Progenitor cell of endocrine pancreas (in vitro differentiated cells): ENCODE measurements at regions not wholly inside any gene's neighbourhood (a gene's known extent, or its start where the extent isn't known, plus 50 kb on each side); places are given as distances from the start of the nearest gene placed in this dataset.

ENCODE experiments used
- DNase-seq: peaks from one replicate; pipeline ENCODE4 v3.0.0; 2021; ENCODE audit warnings: low spot score; ENCODE audit not compliant: unreplicated experiment
- H3K27ac Mint-ChIP-seq: 2 replicates; pipeline ENCODE4 v1.8.0; 2021; ENCODE audit warnings: mild to moderate bottlenecking, moderate library complexity, mixed read lengths
- H3K27me3 Mint-ChIP-seq: 2 replicates; pipeline ENCODE4 v1.8.0; 2021; ENCODE audit warnings: mixed read lengths
- H3K36me3 Mint-ChIP-seq: 2 replicates; pipeline ENCODE4 v1.8.0; 2022; ENCODE audit warnings: mixed read lengths; ENCODE audit not compliant: insufficient read depth
- H3K4me1 Mint-ChIP-seq: 2 replicates; pipeline ENCODE4 v1.8.0; 2021; ENCODE audit warnings: low read depth, mixed read lengths
- H3K4me3 Mint-ChIP-seq: 2 replicates; pipeline ENCODE4 v1.8.0; 2021; ENCODE audit warnings: low read depth, mild to moderate bottlenecking, moderate library complexity, mixed read lengths
- H3K9me3 Mint-ChIP-seq: 2 replicates; pipeline ENCODE4 v1.8.0; 2021; ENCODE audit warnings: low read depth, mixed read lengths
- TF ChIP-seq, protein P1 (sequence below): fragments of 200-600 bp; sonication (generic); IDR thresholded peaks from one replicate; pipeline ENCODE4 v1.5.0; 2021; ENCODE audit warnings: antibody characterized with exemption, mild to moderate bottlenecking; ENCODE audit not compliant: unreplicated experiment

DNA sequence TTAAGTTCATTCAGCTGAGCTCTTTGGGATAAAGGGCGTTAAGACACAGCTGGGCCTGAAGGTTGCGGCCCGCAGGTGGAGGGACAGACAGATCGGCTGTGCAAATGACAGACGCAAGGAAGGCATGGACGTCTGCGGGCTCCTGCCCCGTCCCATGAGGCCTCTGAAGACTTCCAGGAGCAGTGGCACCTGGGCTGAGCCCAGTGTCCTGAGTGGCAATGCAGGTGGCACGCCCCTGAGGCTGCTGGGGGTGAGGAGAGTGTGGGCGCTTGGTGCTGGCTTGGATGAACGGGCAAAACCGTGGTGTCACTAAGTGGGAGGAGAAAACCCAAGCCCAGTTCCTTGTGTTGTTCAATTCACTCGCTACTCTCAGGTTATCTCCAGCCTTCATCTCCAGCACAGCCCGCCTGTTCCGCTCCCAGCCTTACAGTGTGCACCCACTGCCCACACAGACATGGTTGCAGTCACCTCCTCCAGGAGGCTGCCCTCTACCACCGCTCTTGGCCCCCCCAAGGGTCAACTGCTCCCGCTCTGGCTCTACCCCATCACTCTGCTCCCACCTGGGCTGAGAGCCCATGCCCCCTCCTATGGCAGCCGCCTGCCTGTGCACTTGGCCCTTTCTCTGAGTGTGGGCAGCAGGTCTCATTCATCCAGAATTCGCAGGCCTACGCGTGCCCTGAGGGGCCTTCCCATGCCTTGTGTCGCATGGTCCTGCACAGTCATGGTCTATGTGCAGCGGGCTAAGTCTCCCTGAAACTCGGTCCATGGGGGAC, 50.3 kb downstream of the PTGR3 start:
- H3K27me3 Mint-ChIP-seq, result peaks cover 36% of the 10 kb centered on the region
- H3K27ac Mint-ChIP-seq, result no peak overlapping the region
- no peak for DNase-seq
- TF ChIP-seq, protein P1, sequence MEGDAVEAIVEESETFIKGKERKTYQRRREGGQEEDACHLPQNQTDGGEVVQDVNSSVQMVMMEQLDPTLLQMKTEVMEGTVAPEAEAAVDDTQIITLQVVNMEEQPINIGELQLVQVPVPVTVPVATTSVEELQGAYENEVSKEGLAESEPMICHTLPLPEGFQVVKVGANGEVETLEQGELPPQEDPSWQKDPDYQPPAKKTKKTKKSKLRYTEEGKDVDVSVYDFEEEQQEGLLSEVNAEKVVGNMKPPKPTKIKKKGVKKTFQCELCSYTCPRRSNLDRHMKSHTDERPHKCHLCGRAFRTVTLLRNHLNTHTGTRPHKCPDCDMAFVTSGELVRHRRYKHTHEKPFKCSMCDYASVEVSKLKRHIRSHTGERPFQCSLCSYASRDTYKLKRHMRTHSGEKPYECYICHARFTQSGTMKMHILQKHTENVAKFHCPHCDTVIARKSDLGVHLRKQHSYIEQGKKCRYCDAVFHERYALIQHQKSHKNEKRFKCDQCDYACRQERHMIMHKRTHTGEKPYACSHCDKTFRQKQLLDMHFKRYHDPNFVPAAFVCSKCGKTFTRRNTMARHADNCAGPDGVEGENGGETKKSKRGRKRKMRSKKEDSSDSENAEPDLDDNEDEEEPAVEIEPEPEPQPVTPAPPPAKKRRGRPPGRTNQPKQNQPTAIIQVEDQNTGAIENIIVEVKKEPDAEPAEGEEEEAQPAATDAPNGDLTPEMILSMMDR, result no peak
- no peak overlapping the region for H3K4me3 Mint-ChIP-seq
- peaks cover 5% of the 10 kb centered on the region for H3K4me1 Mint-ChIP-seq
- no peaks in the 10 kb centered on the region for H3K36me3 Mint-ChIP-seq
- H3K9me3 Mint-ChIP-seq, result peaks cover 9% of the 10 kb centered on the region

DNA sequence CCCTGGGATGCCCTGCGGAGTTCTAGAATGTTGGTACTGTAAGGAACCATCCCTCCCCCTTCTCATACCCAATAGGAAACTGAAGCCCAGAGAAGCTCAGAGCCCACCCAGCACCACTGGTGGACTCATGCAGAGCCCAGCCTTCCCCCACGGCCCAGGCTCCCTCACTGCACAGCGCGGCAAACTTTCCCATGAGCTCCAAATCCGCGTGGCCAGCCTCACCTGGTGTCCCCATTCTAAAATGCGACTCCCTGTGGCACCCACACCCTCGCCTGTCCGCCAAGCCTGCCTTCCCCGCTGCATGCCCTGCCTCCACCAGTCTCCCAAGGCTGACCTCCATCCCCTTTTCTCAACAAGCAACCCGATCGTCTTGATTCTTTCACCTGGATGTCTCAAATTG, 51.1 kb downstream of the PTGR3 start:
- no peak for DNase-seq
- H3K4me1 Mint-ChIP-seq, result peaks cover 3% of the 10 kb centered on the region
- H3K27me3 Mint-ChIP-seq, result peaks cover 36% of the 10 kb centered on the region
- H3K9me3 Mint-ChIP-seq, result peaks cover 13% of the 10 kb centered on the region
- TF ChIP-seq, protein P1, result no peak
- H3K36me3 Mint-ChIP-seq, result no peaks in the 10 kb centered on the region
- H3K27ac Mint-ChIP-seq, result no peak overlapping the region
- no peak overlapping the region for H3K4me3 Mint-ChIP-seq

DNA sequence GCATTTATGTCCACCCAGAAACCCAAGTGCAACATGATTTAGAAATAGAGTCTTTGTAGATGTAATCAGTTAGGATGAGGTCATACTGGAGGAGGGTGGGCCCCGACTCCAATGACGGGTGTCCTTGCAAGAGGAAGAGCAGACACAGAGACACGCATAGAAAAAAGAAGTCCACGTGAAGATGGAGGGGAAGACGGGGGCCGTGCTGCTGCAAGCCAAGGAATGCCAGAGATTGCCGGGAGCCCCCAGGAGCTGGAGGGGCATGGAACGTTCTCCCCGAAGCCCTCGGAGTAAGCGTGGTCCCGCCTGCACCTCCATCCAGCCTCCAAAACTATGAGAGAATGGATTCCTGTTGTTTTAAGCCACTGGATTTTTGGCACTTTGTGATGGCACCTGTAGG, 51.6 kb downstream of the PTGR3 start:
- no peak for DNase-seq
- TF ChIP-seq, protein P1, result no peak
- peaks cover 3% of the 10 kb centered on the region for H3K4me1 Mint-ChIP-seq
- H3K36me3 Mint-ChIP-seq, result no peaks in the 10 kb centered on the region
- no peak overlapping the region for H3K27ac Mint-ChIP-seq
- peaks cover 14% of the 10 kb centered on the region for H3K9me3 Mint-ChIP-seq
- H3K4me3 Mint-ChIP-seq, result no peak overlapping the region
- peaks cover 36% of the 10 kb centered on the region for H3K27me3 Mint-ChIP-seq

DNA sequence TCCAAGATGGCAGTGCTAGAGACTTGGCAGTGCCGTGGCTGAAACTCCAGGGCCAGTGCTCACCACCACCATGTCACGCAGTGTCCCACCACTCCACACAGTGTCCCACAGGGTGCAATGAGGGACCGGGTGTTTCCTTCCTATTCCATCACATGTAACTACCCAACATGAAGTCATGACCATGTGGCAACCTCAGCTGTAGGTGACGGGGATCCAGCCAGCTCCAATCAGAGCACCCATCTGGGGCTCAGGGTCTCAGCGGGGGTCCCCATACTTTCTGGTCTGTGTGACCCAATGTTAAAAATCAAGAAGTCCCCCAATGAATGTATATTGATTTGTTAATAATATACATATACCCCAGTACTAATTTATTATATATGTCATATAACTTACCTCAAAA, 52.1 kb downstream of the PTGR3 start:
- H3K9me3 Mint-ChIP-seq, result peaks cover 20% of the 10 kb centered on the region
- H3K27me3 Mint-ChIP-seq, result peaks cover 33% of the 10 kb centered on the region
- H3K36me3 Mint-ChIP-seq, result no peaks in the 10 kb centered on the region
- peaks cover 3% of the 10 kb centered on the region for H3K4me1 Mint-ChIP-seq
- no peak overlapping the region for H3K4me3 Mint-ChIP-seq
- no peak for DNase-seq
- TF ChIP-seq, protein P1, result no peak
- no peak overlapping the region for H3K27ac Mint-ChIP-seq

DNA sequence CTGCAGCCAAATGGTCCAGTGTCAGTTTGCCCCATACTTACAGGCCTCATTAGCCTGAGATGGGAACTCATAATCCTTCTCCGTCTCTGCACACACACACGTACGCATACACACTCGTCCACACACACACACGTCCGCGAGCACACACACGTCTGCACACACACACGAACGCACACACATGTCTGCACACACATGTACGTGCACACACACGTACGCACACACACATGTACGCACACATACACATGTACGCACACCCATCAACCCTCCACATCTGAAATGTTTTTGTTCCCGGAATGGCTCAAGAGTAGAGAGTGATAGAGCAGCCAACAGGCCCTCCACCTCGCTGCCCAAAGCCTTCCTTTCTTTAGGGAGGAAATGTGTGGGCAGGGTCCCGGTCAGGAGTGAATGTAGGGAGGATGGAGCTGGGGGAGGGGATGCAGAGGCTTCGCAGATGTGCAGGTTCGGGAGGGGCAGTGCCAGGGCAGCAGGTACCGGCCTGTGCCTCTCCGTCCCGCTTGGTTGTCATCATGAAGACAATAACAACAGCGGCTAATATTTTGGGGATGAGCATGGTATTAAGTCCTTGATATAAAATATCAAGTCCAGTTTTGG, 52.7 kb downstream of the PTGR3 start:
- Mint-ChIP-seq H3K36me3 (peaks cover 1% of the 10 kb centered on the region), H3K27ac (no peak overlapping the region), H3K27me3 (peaks cover 29% of the 10 kb centered on the region), H3K4me3 (no peak overlapping the region), H3K9me3 (peaks cover 24% of the 10 kb centered on the region), H3K4me1 (peaks cover 3% of the 10 kb centered on the region)
- no peak for DNase-seq
- TF ChIP-seq, protein P1, result no peak
